Osteoblast (primary cell): ENCODE measurements at regions not wholly inside any gene's neighbourhood (a gene's known extent, or its start where the extent isn't known, plus 50 kb on each side); places are given as distances from the start of the nearest gene placed in this dataset.
"Not testable (repeated sequence)": the region's sequence is repeated elsewhere in the genome, so short reads cannot be mapped to it uniquely, and the experiment has no call there.

Experiments
- DNase-seq: peaks from one replicate; pipeline ENCODE4 v3.0.0; 2011; ENCODE audit warnings: low spot score, mixed read lengths; ENCODE audit not compliant: insufficient read length; ENCODE audit errors: missing footprints
- H2AFZ ChIP-seq: 2 replicates; pipeline ENCODE4 v1.6.0; 2011; ENCODE audit warnings: mild to moderate bottlenecking, low read length
- H3K27ac ChIP-seq: 2 replicates; pipeline ENCODE4 v1.5.1; 2011; ENCODE audit warnings: mild to moderate bottlenecking, low read depth, low read length, moderate library complexity
- H3K27me3 ChIP-seq: 2 replicates; pipeline ENCODE4 v1.6.0; 2012; ENCODE audit warnings: mild to moderate bottlenecking, control low read depth, inconsistent platforms, low read length, moderate library complexity; ENCODE audit not compliant: insufficient read depth
- H3K36me3 ChIP-seq: 2 replicates; pipeline ENCODE4 v1.5.1; 2011; ENCODE audit warnings: mild to moderate bottlenecking, low read length, control low read depth, moderate library complexity; ENCODE audit not compliant: insufficient read depth
- H3K4me1 ChIP-seq: 2 replicates; pipeline ENCODE4 v1.5.1; 2011; ENCODE audit warnings: mild to moderate bottlenecking, low read length, control low read depth, moderate library complexity; ENCODE audit not compliant: insufficient read depth
- H3K4me2 ChIP-seq: 2 replicates; pipeline ENCODE4 v1.6.0; 2011; ENCODE audit warnings: mild to moderate bottlenecking, low read length; ENCODE audit not compliant: insufficient read depth
- H3K4me3 ChIP-seq: fragments of 200-600 bp; sonication (generic); 3 replicates; pipeline ENCODE4 v1.5.1; 2012; ENCODE audit warnings: mild to moderate bottlenecking, low read length, inconsistent platforms; ENCODE audit not compliant: insufficient read depth
- H3K79me2 ChIP-seq: 2 replicates; pipeline ENCODE4 v1.6.0; 2012; ENCODE audit warnings: mild to moderate bottlenecking, low read length, control low read depth, inconsistent platforms; ENCODE audit not compliant: insufficient read depth
- H3K9me3 ChIP-seq: 2 replicates; pipeline ENCODE4 v1.5.1; 2011; ENCODE audit warnings: low read depth, low read length, control low read depth
- H4K20me1 ChIP-seq: 2 replicates; pipeline ENCODE4 v1.6.0; 2012; ENCODE audit warnings: mild to moderate bottlenecking, low read length, control low read depth; ENCODE audit not compliant: insufficient read depth
- TF ChIP-seq, protein P1 (sequence below): IDR thresholded peaks from 2 replicates; pipeline ENCODE4 v1.5.1; 2011; ENCODE audit warnings: mild to moderate bottlenecking, low read depth, low read length, moderate library complexity; ENCODE audit errors: extremely low read depth

GRCh38 chr15:34494084-34494399 is 56.4 kb upstream of the GOLGA8A start:
- peaks cover 62% of the 10 kb centered on the region for H3K27me3 ChIP-seq
- H3K4me2 ChIP-seq: no peak overlapping the region
- H3K27ac ChIP-seq: no peak overlapping the region
- no peak overlapping the region for H2AFZ ChIP-seq
- no peak for DNase-seq
- no peaks in the 10 kb centered on the region for H3K36me3 ChIP-seq
- no peaks in the 10 kb centered on the region for H4K20me1 ChIP-seq
- no peaks in the 10 kb centered on the region for H3K9me3 ChIP-seq
- TF ChIP-seq, protein P1, sequence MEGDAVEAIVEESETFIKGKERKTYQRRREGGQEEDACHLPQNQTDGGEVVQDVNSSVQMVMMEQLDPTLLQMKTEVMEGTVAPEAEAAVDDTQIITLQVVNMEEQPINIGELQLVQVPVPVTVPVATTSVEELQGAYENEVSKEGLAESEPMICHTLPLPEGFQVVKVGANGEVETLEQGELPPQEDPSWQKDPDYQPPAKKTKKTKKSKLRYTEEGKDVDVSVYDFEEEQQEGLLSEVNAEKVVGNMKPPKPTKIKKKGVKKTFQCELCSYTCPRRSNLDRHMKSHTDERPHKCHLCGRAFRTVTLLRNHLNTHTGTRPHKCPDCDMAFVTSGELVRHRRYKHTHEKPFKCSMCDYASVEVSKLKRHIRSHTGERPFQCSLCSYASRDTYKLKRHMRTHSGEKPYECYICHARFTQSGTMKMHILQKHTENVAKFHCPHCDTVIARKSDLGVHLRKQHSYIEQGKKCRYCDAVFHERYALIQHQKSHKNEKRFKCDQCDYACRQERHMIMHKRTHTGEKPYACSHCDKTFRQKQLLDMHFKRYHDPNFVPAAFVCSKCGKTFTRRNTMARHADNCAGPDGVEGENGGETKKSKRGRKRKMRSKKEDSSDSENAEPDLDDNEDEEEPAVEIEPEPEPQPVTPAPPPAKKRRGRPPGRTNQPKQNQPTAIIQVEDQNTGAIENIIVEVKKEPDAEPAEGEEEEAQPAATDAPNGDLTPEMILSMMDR: no peak
- no peaks in the 10 kb centered on the region for H3K4me1 ChIP-seq
- H3K4me3 ChIP-seq: no peak overlapping the region
- H3K79me2 ChIP-seq: no peaks in the 10 kb centered on the region

- Histone ChIP-seq H3K4me1 (no peaks in the 10 kb centered on the region), H3K4me2 (no peak overlapping the region), H3K9me3 (no peaks in the 10 kb centered on the region), H2AFZ (no peak overlapping the region), H4K20me1 (no peaks in the 10 kb centered on the region), H3K79me2 (no peaks in the 10 kb centered on the region), H3K36me3 (no peaks in the 10 kb centered on the region), H3K27me3 (peaks cover 62% of the 10 kb centered on the region), H3K4me3 (no peak overlapping the region), H3K27ac (no peak overlapping the region)
- no peak for DNase-seq
- TF ChIP-seq, protein P1: no peak
Observed at GRCh38 chr15:34493001-34493400, 55.4 kb upstream of the GOLGA8A start.

DNA sequence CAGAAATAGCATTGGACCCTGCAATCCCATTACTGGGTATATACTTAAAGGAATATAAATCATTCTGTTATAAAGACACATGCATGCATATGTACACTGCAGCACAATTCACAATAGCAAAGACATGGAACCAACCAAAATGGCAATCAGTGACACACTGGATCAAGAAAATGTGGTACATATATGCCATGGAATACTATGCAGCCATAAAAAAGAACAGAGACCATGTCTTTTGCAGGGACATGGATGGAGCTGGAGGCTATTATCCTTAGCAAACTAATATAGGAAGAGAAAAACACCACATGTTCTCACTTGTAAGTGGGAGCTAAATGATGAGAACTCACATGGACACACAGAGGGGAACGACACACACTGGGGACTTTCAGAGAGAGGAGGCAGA is 53.9 kb upstream of the GOLGA8A start:
- H3K27me3 ChIP-seq: peaks cover 56% of the 10 kb centered on the region
- H3K4me2 ChIP-seq, H3K4me3 ChIP-seq, H2AFZ ChIP-seq, H3K27ac ChIP-seq, DNase-seq, H3K36me3 ChIP-seq, H3K9me3 ChIP-seq, H4K20me1 ChIP-seq, H3K4me1 ChIP-seq, H3K79me2 ChIP-seq: not testable (repeated sequence)

- H3K79me2 ChIP-seq: no peaks in the 10 kb centered on the region
- H3K9me3 ChIP-seq: no peaks in the 10 kb centered on the region
- H3K36me3 ChIP-seq: no peaks in the 10 kb centered on the region
- no peak overlapping the region for H2AFZ ChIP-seq
- no peaks in the 10 kb centered on the region for H4K20me1 ChIP-seq
- TF ChIP-seq, protein P1: no peak
- DNase-seq: no peak
- no peak overlapping the region for H3K4me3 ChIP-seq
- H3K4me1 ChIP-seq: no peaks in the 10 kb centered on the region
- peaks cover 56% of the 10 kb centered on the region for H3K27me3 ChIP-seq
- no peak overlapping the region for H3K27ac ChIP-seq
- no peak overlapping the region for H3K4me2 ChIP-seq
Observed at GRCh38 chr15:34490417-34491193, 53.0 kb upstream of the GOLGA8A start.

DNA sequence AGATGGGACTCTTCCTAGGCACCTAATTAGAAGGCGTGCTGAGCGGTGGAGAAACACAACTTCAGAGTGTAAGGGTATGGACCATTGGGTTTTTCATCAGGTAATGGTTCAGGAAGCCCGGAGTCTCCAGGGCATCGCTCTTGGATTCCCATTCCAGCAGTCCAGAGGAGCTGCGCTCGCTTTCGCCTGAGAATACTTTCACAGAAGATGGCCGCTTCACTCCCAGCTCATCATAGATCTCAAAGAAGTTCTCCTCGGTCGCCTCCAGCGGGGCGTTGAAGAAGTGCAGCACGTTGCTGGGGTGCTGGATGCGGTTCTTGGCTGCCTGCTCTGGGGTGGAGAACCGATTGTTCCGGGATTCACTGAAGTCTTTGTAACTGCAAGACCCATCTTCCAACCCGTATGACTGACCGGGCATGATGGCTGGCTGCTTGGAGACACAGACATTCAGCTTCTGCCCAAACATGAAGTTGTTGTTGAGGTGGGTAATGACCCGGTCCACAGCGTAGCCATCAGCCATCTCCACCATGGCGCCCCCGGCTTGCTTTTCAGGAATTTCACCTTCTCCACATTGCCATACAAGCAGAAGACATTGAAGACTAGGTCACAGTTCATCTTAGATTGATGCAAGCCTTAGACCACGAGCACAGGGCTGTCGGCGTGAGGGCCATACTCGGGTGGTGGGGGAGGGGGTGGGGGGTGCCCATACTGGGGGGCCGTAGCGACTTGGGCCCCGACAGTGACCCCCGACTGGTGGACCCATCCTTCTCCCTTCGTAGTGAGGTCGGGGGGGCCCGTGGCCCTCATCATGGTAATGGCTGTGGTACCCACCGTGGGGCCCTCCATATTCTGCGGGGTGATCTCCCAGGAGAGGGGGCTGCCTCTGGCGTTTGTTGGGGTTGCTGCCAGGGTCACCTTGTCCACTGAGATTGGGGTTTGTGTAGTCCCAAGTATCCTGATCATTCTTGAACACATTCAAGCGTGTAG is 51.7 kb upstream of the GOLGA8A start:
- not testable (repeated sequence) for H2AFZ ChIP-seq, H3K4me2 ChIP-seq, H4K20me1 ChIP-seq, H3K79me2 ChIP-seq, H3K27ac ChIP-seq, H3K9me3 ChIP-seq, H3K4me1 ChIP-seq, H3K4me3 ChIP-seq, H3K36me3 ChIP-seq
- DNase-seq: peak; percentile 11
- H3K27me3 ChIP-seq: peaks cover 43% of the 10 kb centered on the region
